Peyer's patch (tissue), 4 donors: ENCODE measurements at regions not wholly inside any gene's neighbourhood (a gene's known extent, or its start where the extent isn't known, plus 50 kb on each side); places are given as distances from the start of the nearest gene placed in this dataset.
"Not testable (repeated sequence)": the region's sequence is repeated elsewhere in the genome, so short reads cannot be mapped to it uniquely, and the experiment has no call there.

Experiments
- DNase-seq, 3 donors: peaks; one replicate each; pipeline ENCODE4 v3.0.0-alpha.2; 2017 to 2019
- H3K27ac ChIP-seq, 4 donors: fragments of 200-600 bp; sonication (generic); one replicate each; pipeline ENCODE4 v1.5.1; 2016 to 2019
- H3K27me3 ChIP-seq, 2 donors: fragments of 200-600 bp; sonication (generic); one replicate each; pipeline ENCODE4 v1.5.1; 2019
- H3K36me3 ChIP-seq, 3 donors: fragments of 200-600 bp; sonication (generic); one replicate each; pipeline ENCODE4 v1.5.1; 2016 to 2019
- H3K4me1 ChIP-seq, 4 donors: fragments of 200-600 bp; sonication (generic); one replicate each; pipeline ENCODE4 v1.5.1; 2016 to 2019
- H3K4me3 ChIP-seq, 4 donors: fragments of 200-600 bp; sonication (generic); 1 replicate in 3 of 4; 2 replicates in 1 of 4; pipeline ENCODE4 v1.5.1; 2016 to 2019; ENCODE audit warnings: mild to moderate bottlenecking in 1 of 4
- H3K9me3 ChIP-seq, 4 donors: fragments of 200-600 bp; sonication (generic); one replicate each; pipeline ENCODE4 v1.5.1; 2016 to 2019; ENCODE audit warnings: mild to moderate bottlenecking in 1 of 4
- POLR2A ChIP-seq, 2 donors: fragments of 450-650 bp; IDR thresholded peaks; one replicate each; pipeline ENCODE4 v1.5.1; 2017; ENCODE audit warnings: antibody characterized with exemption in 2 of 2, mild to moderate bottlenecking in 2 of 2, moderate library complexity in 2 of 2
- TF ChIP-seq, protein P1 (sequence below), 6 experiments: fragments of 450-650 bp in 4 of 6; fragments of 200-600 bp in 2 of 6; sonication (generic) in 1 of 6; IDR thresholded peaks; one replicate each; pipeline ENCODE4 v1.5.1; 2017 to 2019; ENCODE audit warnings: antibody characterized with exemption in 6 of 6, mild to moderate bottlenecking in 3 of 6, moderate library complexity in 1 of 6

DNA sequence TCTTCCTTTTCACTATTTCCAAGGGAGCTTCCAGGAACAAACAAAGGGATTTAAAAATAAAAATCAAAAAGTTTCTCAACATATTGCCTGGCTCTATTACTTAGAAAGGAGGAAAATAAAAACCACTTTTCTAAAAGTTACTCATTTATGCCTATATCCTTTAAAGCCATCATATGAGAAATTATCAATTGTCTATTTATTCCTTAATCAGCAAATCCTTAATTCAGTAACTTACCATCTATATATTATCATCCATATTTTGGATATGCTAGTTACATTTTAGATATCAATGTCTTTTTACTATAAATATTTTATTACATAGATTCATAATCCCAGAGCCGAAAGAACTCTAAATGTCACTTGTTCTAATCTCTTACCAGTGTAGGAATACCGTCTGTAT, 481.5 kb upstream of the ANO5 start:
- H3K9me3 ChIP-seq: no peaks in the 10 kb centered on the region

DNA sequence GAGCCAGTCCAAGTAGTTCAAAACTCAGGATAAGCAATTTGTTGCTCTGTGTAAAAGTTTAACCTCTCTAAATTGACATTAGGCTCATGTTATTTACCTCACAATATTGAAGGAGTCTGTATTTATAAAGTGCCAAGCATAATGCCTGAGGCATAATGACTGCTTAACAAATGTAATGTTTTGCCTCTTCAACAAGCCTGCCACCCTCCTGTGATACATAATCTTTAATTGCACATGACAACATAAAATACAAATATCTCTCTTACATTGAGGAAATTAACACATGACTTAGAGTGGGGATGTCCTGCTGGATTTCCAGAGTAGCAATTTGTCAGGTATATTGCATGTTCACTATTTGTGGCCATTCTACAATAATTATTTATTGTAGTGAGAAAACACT, 469.2 kb upstream of the ANO5 start:
- Histone ChIP-seq H3K4me3 (no peak overlapping the region), H3K27me3 (no peaks in the 10 kb centered on the region), H3K36me3 (no peaks in the 10 kb centered on the region), H3K4me1 (no peaks in the 10 kb centered on the region), H3K9me3 (no peaks in the 10 kb centered on the region), H3K27ac (no peak overlapping the region)
- DNase-seq: no peak
- TF ChIP-seq POLR2A (IDR thresholded peaks at IDR 0.05): no peak
- TF ChIP-seq, protein P1, sequence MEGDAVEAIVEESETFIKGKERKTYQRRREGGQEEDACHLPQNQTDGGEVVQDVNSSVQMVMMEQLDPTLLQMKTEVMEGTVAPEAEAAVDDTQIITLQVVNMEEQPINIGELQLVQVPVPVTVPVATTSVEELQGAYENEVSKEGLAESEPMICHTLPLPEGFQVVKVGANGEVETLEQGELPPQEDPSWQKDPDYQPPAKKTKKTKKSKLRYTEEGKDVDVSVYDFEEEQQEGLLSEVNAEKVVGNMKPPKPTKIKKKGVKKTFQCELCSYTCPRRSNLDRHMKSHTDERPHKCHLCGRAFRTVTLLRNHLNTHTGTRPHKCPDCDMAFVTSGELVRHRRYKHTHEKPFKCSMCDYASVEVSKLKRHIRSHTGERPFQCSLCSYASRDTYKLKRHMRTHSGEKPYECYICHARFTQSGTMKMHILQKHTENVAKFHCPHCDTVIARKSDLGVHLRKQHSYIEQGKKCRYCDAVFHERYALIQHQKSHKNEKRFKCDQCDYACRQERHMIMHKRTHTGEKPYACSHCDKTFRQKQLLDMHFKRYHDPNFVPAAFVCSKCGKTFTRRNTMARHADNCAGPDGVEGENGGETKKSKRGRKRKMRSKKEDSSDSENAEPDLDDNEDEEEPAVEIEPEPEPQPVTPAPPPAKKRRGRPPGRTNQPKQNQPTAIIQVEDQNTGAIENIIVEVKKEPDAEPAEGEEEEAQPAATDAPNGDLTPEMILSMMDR (IDR thresholded peaks at IDR 0.05): no peak

More for the DNA sequence above, 481.5 kb upstream of the ANO5 start:
- Histone ChIP-seq H3K27ac (no peak overlapping the region), H3K4me3 (no peak overlapping the region), H3K4me1 (no peaks in the 10 kb centered on the region), H3K27me3 (no peaks in the 10 kb centered on the region), H3K36me3 (no peaks in the 10 kb centered on the region)
- DNase-seq: no peak
- TF ChIP-seq, protein P1 (IDR thresholded peaks at IDR 0.05): no peak
- no peak for TF ChIP-seq POLR2A (IDR thresholded peaks at IDR 0.05)

DNA sequence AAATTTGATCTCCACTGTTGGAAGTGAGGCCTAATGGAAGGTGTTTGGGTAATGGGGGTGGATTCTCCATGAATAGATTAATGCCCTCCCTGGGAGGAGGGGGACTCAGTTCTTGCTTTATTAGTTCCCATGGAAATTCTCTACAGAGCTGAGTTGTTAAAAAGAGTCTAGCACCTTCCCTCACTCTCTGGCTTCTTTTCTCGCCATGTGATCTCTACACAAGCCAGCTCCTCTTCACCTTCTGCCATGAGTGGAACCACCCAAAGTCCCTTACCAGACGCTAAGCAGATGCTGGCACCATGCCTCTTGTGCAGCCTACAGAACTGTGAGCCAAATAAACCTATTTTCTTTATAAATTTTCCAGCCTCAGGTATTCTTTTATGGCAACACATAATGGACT, 465.8 kb upstream of the ANO5 start:
- H3K27me3 ChIP-seq: no peaks in the 10 kb centered on the region
- no peak overlapping the region for H3K27ac ChIP-seq
- no peak for TF ChIP-seq POLR2A (IDR thresholded peaks at IDR 0.05)
- TF ChIP-seq, protein P1 (IDR thresholded peaks at IDR 0.05): no peak
- no peak for DNase-seq
- no peaks in the 10 kb centered on the region for H3K9me3 ChIP-seq
- no peak overlapping the region for H3K4me3 ChIP-seq
- H3K36me3 ChIP-seq: no peaks in the 10 kb centered on the region
- no peaks in the 10 kb centered on the region for H3K4me1 ChIP-seq

DNA sequence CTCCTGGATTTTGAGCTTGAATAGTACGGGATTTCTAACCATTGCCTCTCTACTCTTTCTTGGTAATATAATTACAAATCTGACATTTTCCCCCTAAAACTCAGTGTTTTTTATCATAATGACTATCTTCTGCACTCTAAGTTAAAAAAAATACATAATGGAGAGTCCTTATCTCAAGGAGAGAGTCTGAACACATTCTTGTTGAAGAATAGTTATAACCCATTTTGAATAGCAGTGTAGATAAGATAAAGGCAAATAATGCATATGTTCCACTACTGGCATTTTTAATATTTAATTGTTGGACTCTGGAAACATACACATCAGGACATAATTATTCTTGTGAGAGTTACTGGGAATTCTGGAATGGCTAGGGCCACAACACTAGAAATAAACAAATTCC, 456.5 kb upstream of the ANO5 start:
- H3K36me3 ChIP-seq: no peaks in the 10 kb centered on the region
- no peaks in the 10 kb centered on the region for H3K27me3 ChIP-seq
- H3K27ac ChIP-seq: no peak overlapping the region
- H3K9me3 ChIP-seq: no peaks in the 10 kb centered on the region
- H3K4me3 ChIP-seq: no peak overlapping the region
- DNase-seq: no peak
- no peak for TF ChIP-seq POLR2A (IDR thresholded peaks at IDR 0.05)
- TF ChIP-seq, protein P1 (IDR thresholded peaks at IDR 0.05): no peak
- H3K4me1 ChIP-seq: no peaks in the 10 kb centered on the region

DNA sequence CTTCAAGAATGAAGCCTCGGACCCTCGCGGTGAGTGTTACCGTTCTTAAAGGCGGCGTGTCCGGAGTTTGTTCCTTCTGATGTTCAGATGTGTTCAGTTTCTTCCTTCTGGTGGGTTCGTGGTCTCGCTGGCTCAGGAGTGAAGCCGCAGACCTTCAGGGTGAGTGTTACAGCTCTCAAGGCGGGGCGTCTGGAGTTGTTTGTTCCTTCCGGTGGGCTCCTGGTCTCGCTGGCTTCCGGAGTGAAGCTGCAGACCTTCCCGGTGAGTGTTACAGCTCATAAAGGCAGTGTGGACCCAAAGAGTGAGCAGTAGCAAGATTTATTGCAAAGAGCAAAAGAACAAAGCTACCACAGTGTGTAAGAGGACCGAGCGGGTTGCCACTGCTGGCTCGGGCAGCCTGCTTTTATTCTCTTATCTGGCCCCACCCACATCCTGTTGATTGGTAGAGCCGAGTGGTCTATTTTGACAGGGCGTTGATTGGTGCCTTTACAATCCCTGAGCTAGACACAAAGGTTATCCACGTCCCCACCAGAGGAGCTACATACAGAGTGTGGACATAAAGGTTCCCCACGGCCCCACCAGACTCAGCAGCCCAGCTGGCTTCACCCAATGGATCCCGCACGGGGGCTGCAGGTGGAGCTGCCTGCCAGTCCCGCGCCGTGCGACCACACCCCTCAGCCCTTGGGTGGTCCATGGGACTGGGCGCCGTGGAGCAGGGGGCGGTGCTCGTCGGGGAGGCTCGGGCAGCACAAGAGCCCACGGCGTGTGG, 440.2 kb upstream of the ANO5 start:
- not testable (repeated sequence) for H3K27ac ChIP-seq, H3K27me3 ChIP-seq, H3K9me3 ChIP-seq, H3K36me3 ChIP-seq, H3K4me3 ChIP-seq, H3K4me1 ChIP-seq, DNase-seq

DNA sequence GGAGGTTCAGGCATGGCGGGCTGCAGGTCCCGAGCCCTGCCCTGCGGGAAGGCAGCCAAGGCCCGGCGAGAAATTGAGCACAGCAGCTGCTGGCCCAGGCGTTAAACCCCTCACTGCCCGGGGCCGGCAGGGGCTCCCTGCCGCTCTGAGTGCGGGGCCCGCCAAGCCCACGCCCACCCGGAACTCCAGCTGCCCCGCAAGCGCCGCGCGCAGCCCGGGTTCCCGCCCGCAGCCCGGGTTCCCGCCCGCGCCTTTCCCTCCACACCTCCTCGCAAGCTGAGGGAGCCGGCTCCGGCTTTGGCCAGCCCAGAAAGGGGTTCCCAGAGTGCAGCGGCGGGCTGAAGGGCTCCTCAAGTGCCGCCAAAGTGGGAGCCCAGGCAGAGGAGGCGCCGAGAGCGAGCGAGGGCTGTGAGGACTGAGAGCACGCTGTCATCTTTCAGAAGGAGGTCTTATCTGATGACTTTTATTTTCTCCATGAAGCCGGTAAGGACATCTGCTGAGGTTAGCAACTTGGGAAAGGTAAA, 439.6 kb upstream of the ANO5 start:
- H3K4me3 ChIP-seq, H3K36me3 ChIP-seq, H3K27me3 ChIP-seq, DNase-seq, H3K27ac ChIP-seq, H3K4me1 ChIP-seq, H3K9me3 ChIP-seq: not testable (repeated sequence)

DNA sequence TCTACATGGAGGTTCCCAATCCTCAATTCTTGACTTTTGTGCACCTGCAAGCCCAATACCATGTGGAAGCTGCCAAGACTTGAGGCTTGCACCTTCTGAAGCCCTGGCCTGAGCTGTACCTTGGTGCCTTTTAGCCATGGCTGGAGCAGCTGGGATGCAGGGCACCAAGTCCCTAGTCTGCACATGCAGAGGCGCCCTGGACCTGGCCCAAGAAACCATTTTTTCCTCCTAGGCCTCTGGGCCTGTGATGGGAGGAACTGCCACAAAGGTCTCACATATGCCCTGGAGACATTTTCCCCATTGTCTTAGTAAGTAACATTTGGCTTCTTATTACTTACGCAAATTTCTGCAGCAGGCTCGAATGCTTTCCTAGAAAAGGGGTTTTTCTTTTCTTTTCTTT, 431.9 kb upstream of the ANO5 start:
- no peak for TF ChIP-seq POLR2A (IDR thresholded peaks at IDR 0.05)
- TF ChIP-seq, protein P1 (IDR thresholded peaks at IDR 0.05): no peak
- Histone ChIP-seq H3K27me3 (no peaks in the 10 kb centered on the region), H3K4me1 (no peaks in the 10 kb centered on the region), H3K36me3 (no peaks in the 10 kb centered on the region), H3K27ac (no peak overlapping the region), H3K4me3 (no peak overlapping the region), H3K9me3 (no peaks in the 10 kb centered on the region)
- DNase-seq: no peak
